ENCODE measurements at regions not wholly inside any gene's neighbourhood (a gene's known extent, or its start where the extent isn't known, plus 50 kb on each side); places are given as distances from the start of the nearest gene placed in this dataset.

GRCh38 chr6:147135211-147135681 is 69.0 kb upstream of the STXBP5 start:
- intact Hi-C loops (cut with micrococcal nuclease): no loop called here

GRCh38 chr6:147136057-147136456 is 68.2 kb upstream of the STXBP5 start:
- Mint-ChIP-seq H3K4me1 (no peaks in the 10 kb centered on the region), H3K27ac (no peak overlapping the region), H3K4me3 (no peak overlapping the region), H3K9me3 (ENCODE audit: insufficient read depth) (no peaks in the 10 kb centered on the region), H3K27me3 (no peaks in the 10 kb centered on the region)
- Histone ChIP-seq H3K79me2 (ENCODE audit: control insufficient read depth, insufficient read depth, low read length) (no peaks in the 10 kb centered on the region), H2AFZ (ENCODE audit: insufficient read depth, low read depth, low read length, poor library complexity, severe bottlenecking) (no peak overlapping the region), H3K4me2 (replicated peaks; ENCODE audit: low read depth, low read length, poor library complexity, severe bottlenecking) (no peak overlapping the region), H3K4me3 (ENCODE audit: control extremely low read depth in 1 of 5, extremely low read depth in 1 of 5, insufficient read depth in 1 of 5, low read depth in 2 of 5, low read length in 4 of 5) (no peak overlapping the region), H3K4me1 (ENCODE audit: control insufficient read depth in 2 of 2, insufficient read depth in 2 of 2, low read length in 2 of 2) (no peaks in the 10 kb centered on the region), H4K20me1 (ENCODE audit: control insufficient read depth, insufficient read depth, low read length, poor library complexity, severe bottlenecking) (no peaks in the 10 kb centered on the region), H3K36me3 (replicated peaks in 1 of 2; ENCODE audit: control extremely low read depth in 1 of 2, control insufficient read depth in 1 of 2, extremely low read depth in 1 of 2, insufficient read depth in 2 of 2, low read length in 1 of 2) (no peaks in the 10 kb centered on the region), H3K9ac (ENCODE audit: low read length) (no peak overlapping the region), H3K27me3 (replicated peaks in 1 of 4; ENCODE audit: control extremely low read depth in 1 of 4, control insufficient read depth in 3 of 4, insufficient read depth in 4 of 4, low read length in 3 of 4) (no peaks in the 10 kb centered on the region), H3K27ac (ENCODE audit: low read length in 2 of 2) (no peak overlapping the region), H3K9me3 (ENCODE audit: control extremely low read depth in 1 of 3, control insufficient read depth in 2 of 3, insufficient read depth in 1 of 3, low read length in 2 of 3) (no peaks in the 10 kb centered on the region)
- intact Hi-C loops (cut with micrococcal nuclease): no loop called here
- ATAC-seq (ENCODE audit: low read depth) (no peak), DNase-seq (no peak)
- no CpG with 5 or more reads among the region's 2 CpGs for WGBS (ENCODE audit: insufficient coverage)
- CTCF ChIA-PET: no interaction called here
- POLR2A ChIA-PET: no interaction called here
- TF ChIP-seq CTCF (IDR thresholded peaks at IDR 0.05): no peak
- TF ChIP-seq EZH2 (IDR thresholded peaks at IDR 0.05; ENCODE audit: borderline replicate concordance, insufficient read depth, low read depth, low read length, poor library complexity, severe bottlenecking): no peak

More at GRCh38 chr6:147135211-147135681, 69.0 kb upstream of the STXBP5 start:
- no peak overlapping the region for H3K27ac ChIP-seq (ENCODE audit: low read length in 2 of 2)
- no peaks in the 10 kb centered on the region for H3K79me2 ChIP-seq (ENCODE audit: control insufficient read depth, insufficient read depth, low read length)
- no peak for ATAC-seq (ENCODE audit: low read depth)
- no peak overlapping the region for H3K4me3 Mint-ChIP-seq
- 44% methylated on average over 2 of the region's 2 CpGs for WGBS (ENCODE audit: insufficient coverage)
- DNase-seq: no peak
- no peak overlapping the region for H3K9ac ChIP-seq (ENCODE audit: low read length)
- H3K4me3 ChIP-seq (ENCODE audit: control extremely low read depth in 1 of 5, extremely low read depth in 1 of 5, insufficient read depth in 1 of 5, low read depth in 2 of 5, low read length in 4 of 5): no peak overlapping the region
- no peaks in the 10 kb centered on the region for H3K27me3 Mint-ChIP-seq
- H3K9me3 ChIP-seq (ENCODE audit: control extremely low read depth in 1 of 3, control insufficient read depth in 2 of 3, insufficient read depth in 1 of 3, low read length in 2 of 3): no peaks in the 10 kb centered on the region
- H3K27ac Mint-ChIP-seq: no peak overlapping the region
- ChIA-PET POLR2A (no interaction called here), CTCF (no interaction called here)
- H3K27me3 ChIP-seq (replicated peaks in 1 of 4; ENCODE audit: control extremely low read depth in 1 of 4, control insufficient read depth in 3 of 4, insufficient read depth in 4 of 4, low read length in 3 of 4): no peaks in the 10 kb centered on the region
- no peaks in the 10 kb centered on the region for H4K20me1 ChIP-seq (ENCODE audit: control insufficient read depth, insufficient read depth, low read length, poor library complexity, severe bottlenecking)
- no peak overlapping the region for H2AFZ ChIP-seq (ENCODE audit: insufficient read depth, low read depth, low read length, poor library complexity, severe bottlenecking)
- H3K4me1 ChIP-seq (ENCODE audit: control insufficient read depth in 2 of 2, insufficient read depth in 2 of 2, low read length in 2 of 2): no peaks in the 10 kb centered on the region
- no peaks in the 10 kb centered on the region for H3K4me1 Mint-ChIP-seq
- TF ChIP-seq EZH2 (IDR thresholded peaks at IDR 0.05; ENCODE audit: borderline replicate concordance, insufficient read depth, low read depth, low read length, poor library complexity, severe bottlenecking): no peak
- no peak for TF ChIP-seq CTCF (IDR thresholded peaks at IDR 0.05)
- no peak overlapping the region for H3K4me2 ChIP-seq (replicated peaks; ENCODE audit: low read depth, low read length, poor library complexity, severe bottlenecking)
- no peaks in the 10 kb centered on the region for H3K9me3 Mint-ChIP-seq (ENCODE audit: insufficient read depth)
- no peaks in the 10 kb centered on the region for H3K36me3 ChIP-seq (replicated peaks in 1 of 2; ENCODE audit: control extremely low read depth in 1 of 2, control insufficient read depth in 1 of 2, extremely low read depth in 1 of 2, insufficient read depth in 2 of 2, low read length in 1 of 2)

All from B cell (primary cell).